GM18505 (cell line): ENCODE measurements at regions not wholly inside any gene's neighbourhood (a gene's known extent, or its start where the extent isn't known, plus 50 kb on each side); places are given as distances from the start of the nearest gene placed in this dataset.

ENCODE experiments used
- ATAC-seq: cut with Tn5 transposase; IDR thresholded peaks from one replicate; pipeline ENCODE4 v1.9.1; 2021; ENCODE audit not compliant: unreplicated experiment
- POLR2A ChIP-seq: IDR thresholded peaks from 4 replicates; pipeline ENCODE4 v1.6.1; 2011; ENCODE audit warnings: borderline replicate concordance; ENCODE audit not compliant: insufficient read depth, insufficient read length; ENCODE audit errors: extremely low read depth

GRCh38 chr2:118699447-118700175 is 147.8 kb downstream of the EN1 start:
- no peak for TF ChIP-seq POLR2A
- ATAC-seq, result no peak

- TF ChIP-seq POLR2A, result no peak
- no peak for ATAC-seq
These were observed 148.9 kb downstream of the EN1 start for GRCh38 chr2:118698564-118698963.

- ATAC-seq, result no peak
These were observed 149.7 kb downstream of the EN1 start for GRCh38 chr2:118697781-118698180.

GRCh38 chr2:118696786-118697465 is 150.5 kb downstream of the EN1 start:
- ATAC-seq, result no peak
- TF ChIP-seq POLR2A, result no peak

More at GRCh38 chr2:118697781-118698180, 149.7 kb downstream of the EN1 start:
- TF ChIP-seq POLR2A, result no peak

- no peak for TF ChIP-seq POLR2A
These were observed 154.1 kb downstream of the EN1 start for GRCh38 chr2:118693287-118693822.

GRCh38 chr2:118689874-118690273 is 157.6 kb downstream of the EN1 start:
- TF ChIP-seq POLR2A, result no peak

More at GRCh38 chr2:118693287-118693822, 154.1 kb downstream of the EN1 start:
- no peak for ATAC-seq

GRCh38 chr2:118689456-118689855 is 158.0 kb downstream of the EN1 start:
- no peak for ATAC-seq
- TF ChIP-seq POLR2A, result no peak

More at GRCh38 chr2:118689874-118690273, 157.6 kb downstream of the EN1 start:
- ATAC-seq, result no peak

- no peak for TF ChIP-seq POLR2A
- no peak for ATAC-seq
These were observed 158.4 kb downstream of the EN1 start for GRCh38 chr2:118689033-118689432.

- no peak for ATAC-seq
- no peak for TF ChIP-seq POLR2A
These were observed 159.8 kb downstream of the EN1 start for GRCh38 chr2:118687698-118688097.

GRCh38 chr2:118687192-118687591 is 160.3 kb downstream of the EN1 start:
- no peak for ATAC-seq
- no peak for TF ChIP-seq POLR2A

- no peak for ATAC-seq
- TF ChIP-seq POLR2A, result no peak
These were observed 161.1 kb downstream of the EN1 start for GRCh38 chr2:118686346-118686745.

GRCh38 chr2:118683460-118683859 is 164.0 kb downstream of the EN1 start:
- ATAC-seq, result no peak
- no peak for TF ChIP-seq POLR2A

- no peak for TF ChIP-seq POLR2A
- no peak for ATAC-seq
These were observed 168.5 kb downstream of the EN1 start for GRCh38 chr2:118678985-118679384.

GRCh38 chr2:118677546-118677945 is 169.9 kb downstream of the EN1 start:
- no peak for ATAC-seq
- TF ChIP-seq POLR2A, result no peak
